Testis (tissue), 2 donors: ENCODE measurements at regions not wholly inside any gene's neighbourhood (a gene's known extent, or its start where the extent isn't known, plus 50 kb on each side); places are given as distances from the start of the nearest gene placed in this dataset.

Source experiments
- CTCF ChIP-seq, 3 experiments: fragments of 450-650 bp in 2 of 3; fragments of 200-600 bp in 1 of 3; sonication (generic) in 1 of 3; IDR thresholded peaks; one replicate each; pipeline ENCODE4 v1.5.1; 2016 to 2019; ENCODE audit warnings: antibody characterized with exemption in 3 of 3, mild to moderate bottlenecking in 2 of 3, moderate library complexity in 1 of 3
- POLR2A ChIP-seq: fragments of 450-650 bp; IDR thresholded peaks from one replicate; pipeline ENCODE4 v1.6.1; 2017; ENCODE audit warnings: antibody characterized with exemption, mild to moderate bottlenecking, moderate library complexity

GRCh38 chr22:27239520-27239919 lies 562.0 kb downstream of the MN1 start:
- TF ChIP-seq CTCF (IDR thresholded peaks at IDR 0.05), result no peak
- no peak for TF ChIP-seq POLR2A
